B cell (primary cell): ENCODE measurements at regions not wholly inside any gene's neighbourhood (a gene's known extent, or its start where the extent isn't known, plus 50 kb on each side); places are given as distances from the start of the nearest gene placed in this dataset.

Source experiments
- ATAC-seq: fragments of 200-7000 bp; cut with Tn5 transposase; one replicate; pipeline ENCODE4 v1.10.0; 2021; ENCODE audit warnings: low read depth, mild to moderate bottlenecking, moderate number of reproducible peaks, moderate library complexity
- CTCF ChIA-PET: fragments of 350-600 bp; sonication (Branson Sonifier 250); formaldehyde crosslinking; loops from one replicate; lab custom pipeline; 2021; ENCODE audit warnings: antibody characterized with exemption, inconsistent platforms; lab: Charles Lee
- POLR2A ChIA-PET: fragments of 350-600 bp; sonication (Branson Sonifier 250); formaldehyde crosslinking; loops from one replicate; lab custom pipeline; 2021; ENCODE audit warnings: antibody characterized with exemption; lab: Charles Lee
- DNase-seq: peaks from one replicate; pipeline ENCODE4 v3.0.0; 2013
- H2AFZ ChIP-seq: 2 replicates; pipeline ENCODE4 v1.6.1; 2012; ENCODE audit warnings: mild to moderate bottlenecking, low read depth, low read length; ENCODE audit not compliant: insufficient read depth, poor library complexity, severe bottlenecking
- H3K27ac ChIP-seq, 2 donors: 1 replicate in 1 of 2; 2 replicates in 1 of 2; pipeline ENCODE4 v1.5.1; 2012 to 2013; ENCODE audit warnings: low read length in 2 of 2, mild to moderate bottlenecking in 2 of 2, moderate library complexity in 1 of 2
- H3K27me3 ChIP-seq, 4 experiments: fragments of 200-600 bp in 1 of 4; sonication (generic) in 1 of 4; replicated peaks in 1 of 4; 1 replicate in 2 of 4; 2 replicates in 2 of 4; pipeline versions ENCODE4 v1.6.1 to v1.7.0; 2013 to 2016; ENCODE audit warnings: low read length in 3 of 4, mild to moderate bottlenecking in 2 of 4, mixed read lengths in 1 of 4, moderate library complexity in 1 of 4; ENCODE audit not compliant: insufficient read depth in 4 of 4, control insufficient read depth in 3 of 4; ENCODE audit errors: control extremely low read depth in 1 of 4
- H3K36me3 ChIP-seq, 2 experiments: replicated peaks in 1 of 2; 1 replicate in 1 of 2; 2 replicates in 1 of 2; pipeline versions ENCODE4 v1.6.1 to v1.7.1; 2013; ENCODE audit warnings: low read length in 1 of 2; ENCODE audit not compliant: insufficient read depth in 2 of 2, control insufficient read depth in 1 of 2; ENCODE audit errors: control extremely low read depth in 1 of 2, extremely low read depth in 1 of 2
- H3K4me1 ChIP-seq, 2 donors: fragments of 200-600 bp in 1 of 2; sonication (generic) in 1 of 2; 1 replicate in 1 of 2; 2 replicates in 1 of 2; pipeline versions ENCODE4 v1.5.1 to v1.6.1; 2013 to 2017; ENCODE audit warnings: low read length in 2 of 2; ENCODE audit not compliant: control insufficient read depth in 2 of 2, insufficient read depth in 2 of 2
- H3K4me2 ChIP-seq: replicated peaks from 2 replicates; pipeline ENCODE3; 2012; ENCODE audit warnings: mild to moderate bottlenecking, low read depth, low read length; ENCODE audit not compliant: poor library complexity, severe bottlenecking
- H3K4me3 ChIP-seq, 5 experiments: fragments of 200-600 bp in 1 of 5; sonication (generic) in 1 of 5; 1 replicate in 3 of 5; 2 replicates in 2 of 5; pipeline versions ENCODE4 v1.5.1 to v1.7.0; 2011 to 2016; ENCODE audit warnings: low read length in 4 of 5, mild to moderate bottlenecking in 4 of 5, low read depth in 2 of 5, control low read depth in 1 of 5, moderate library complexity in 1 of 5; ENCODE audit not compliant: insufficient read depth in 1 of 5; ENCODE audit errors: control extremely low read depth in 1 of 5, extremely low read depth in 1 of 5
- H3K79me2 ChIP-seq: fragments of 200-600 bp; sonication (generic); one replicate; pipeline ENCODE4 v1.6.0; 2016; ENCODE audit warnings: low read length; ENCODE audit not compliant: control insufficient read depth, insufficient read depth
- H3K9ac ChIP-seq: fragments of 200-600 bp; sonication (generic); 2 replicates; pipeline ENCODE4 v1.6.1; 2017; ENCODE audit warnings: mild to moderate bottlenecking, low read length, moderate library complexity
- H3K9me3 ChIP-seq, 3 donors: one replicate each; pipeline versions ENCODE4 v1.6.1 to v1.7.1; 2013; ENCODE audit warnings: low read length in 2 of 3; ENCODE audit not compliant: control insufficient read depth in 2 of 3, insufficient read depth in 1 of 3; ENCODE audit errors: control extremely low read depth in 1 of 3
- H4K20me1 ChIP-seq: 2 replicates; pipeline ENCODE4 v1.6.0; 2012; ENCODE audit warnings: mild to moderate bottlenecking, low read length; ENCODE audit not compliant: insufficient read depth, control insufficient read depth, poor library complexity, severe bottlenecking
- H3K27ac Mint-ChIP-seq: one replicate; pipeline ENCODE4 v1.8.0; 2021; ENCODE audit warnings: mixed read lengths
- H3K27me3 Mint-ChIP-seq: one replicate; pipeline ENCODE4 v1.8.0; 2021; ENCODE audit warnings: mixed read lengths
- H3K4me1 Mint-ChIP-seq: one replicate; pipeline ENCODE4 v1.8.0; 2021; ENCODE audit warnings: mixed read lengths
- H3K4me3 Mint-ChIP-seq: one replicate; pipeline ENCODE4 v1.8.0; 2021; ENCODE audit warnings: mixed read lengths
- H3K9me3 Mint-ChIP-seq: one replicate; pipeline ENCODE4 v1.8.0; 2022; ENCODE audit warnings: mixed read lengths; ENCODE audit not compliant: insufficient read depth
- EZH2 ChIP-seq: IDR thresholded peaks from 2 replicates; pipeline ENCODE4 v1.6.1; 2012; ENCODE audit warnings: borderline replicate concordance, low read depth, mild to moderate bottlenecking, moderate library complexity, low read length; ENCODE audit not compliant: insufficient read depth, poor library complexity, severe bottlenecking
- WGBS: methylation state at CpG from one replicate; pipeline ENCODE4 v1.1.5; 2013; ENCODE audit warnings: missing lambda C conversion rate; ENCODE audit not compliant: insufficient coverage; 5-methylcytosine and 5-hydroxymethylcytosine counted together
- intact Hi-C: fragments of 100-400 bp; cut with micrococcal nuclease; formaldehyde crosslinking; loops from one replicate; pipeline ENCODE4 v1.10.0; 2022
- TF ChIP-seq, protein P1 (sequence below): fragments of 200-600 bp; IDR thresholded peaks from one replicate; pipeline ENCODE4 v1.8.0; 2022; ENCODE audit warnings: antibody characterized with exemption, mild to moderate bottlenecking

DNA sequence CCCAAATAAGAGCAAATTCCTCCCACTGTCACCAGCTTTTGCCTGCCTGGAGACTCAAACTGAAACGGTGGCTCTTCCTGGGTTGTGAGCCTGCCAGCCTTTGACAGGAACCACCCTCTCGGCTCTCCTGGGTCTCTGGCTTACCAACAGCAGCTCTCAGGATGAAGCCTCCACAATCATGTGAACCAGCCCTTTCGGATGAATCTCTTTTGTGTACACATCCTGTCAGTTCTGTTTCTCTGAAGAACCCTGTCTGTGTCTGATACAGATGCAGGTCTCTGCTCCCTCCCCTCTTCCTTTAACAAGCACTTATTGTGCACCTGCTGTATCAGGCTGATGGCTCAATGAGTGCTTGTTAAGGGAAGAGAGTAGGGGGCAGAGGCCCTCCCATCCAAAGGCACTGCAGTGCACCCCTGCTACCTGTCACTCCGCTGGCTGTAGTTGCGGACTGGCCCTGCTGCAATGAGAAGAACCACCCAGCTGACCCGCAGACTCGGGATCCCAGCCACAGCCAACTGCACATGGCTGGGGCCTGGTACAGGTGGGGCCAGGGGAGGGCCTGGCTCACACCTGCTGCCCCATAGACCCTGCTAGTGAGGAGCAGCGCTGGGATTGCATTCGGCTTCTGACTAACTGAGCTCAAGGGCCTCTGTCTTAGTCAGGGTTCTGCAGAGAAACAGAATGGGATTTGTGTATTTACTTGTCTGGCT, 120.1 kb upstream of the PMEPA1 start:
- WGBS, result 90% methylated on average over 9 of the region's 9 CpGs
- CTCF ChIA-PET, result no interaction called here
- Histone ChIP-seq H3K4me2 (no peak overlapping the region), H3K4me3 (no peak overlapping the region), H3K9me3 (no peaks in the 10 kb centered on the region), H3K36me3 (no peaks in the 10 kb centered on the region), H3K27ac (no peak overlapping the region), H4K20me1 (no peaks in the 10 kb centered on the region), H3K79me2 (no peaks in the 10 kb centered on the region), H2AFZ (no peak overlapping the region), H3K27me3 (peaks cover 0 to 3% (median 0%) of the 10 kb centered on the region in 4 experiments), H3K4me1 (no peaks in the 10 kb centered on the region), H3K9ac (no peak overlapping the region)
- Mint-ChIP-seq H3K27me3 (peaks cover 13% of the 10 kb centered on the region), H3K9me3 (no peaks in the 10 kb centered on the region), H3K27ac (no peak overlapping the region), H3K4me3 (no peak overlapping the region), H3K4me1 (no peaks in the 10 kb centered on the region)
- POLR2A ChIA-PET, result no interaction called here
- DNase-seq (no peak), ATAC-seq (no peak)
- intact Hi-C loops, result no loop called here
- TF ChIP-seq, protein P1, sequence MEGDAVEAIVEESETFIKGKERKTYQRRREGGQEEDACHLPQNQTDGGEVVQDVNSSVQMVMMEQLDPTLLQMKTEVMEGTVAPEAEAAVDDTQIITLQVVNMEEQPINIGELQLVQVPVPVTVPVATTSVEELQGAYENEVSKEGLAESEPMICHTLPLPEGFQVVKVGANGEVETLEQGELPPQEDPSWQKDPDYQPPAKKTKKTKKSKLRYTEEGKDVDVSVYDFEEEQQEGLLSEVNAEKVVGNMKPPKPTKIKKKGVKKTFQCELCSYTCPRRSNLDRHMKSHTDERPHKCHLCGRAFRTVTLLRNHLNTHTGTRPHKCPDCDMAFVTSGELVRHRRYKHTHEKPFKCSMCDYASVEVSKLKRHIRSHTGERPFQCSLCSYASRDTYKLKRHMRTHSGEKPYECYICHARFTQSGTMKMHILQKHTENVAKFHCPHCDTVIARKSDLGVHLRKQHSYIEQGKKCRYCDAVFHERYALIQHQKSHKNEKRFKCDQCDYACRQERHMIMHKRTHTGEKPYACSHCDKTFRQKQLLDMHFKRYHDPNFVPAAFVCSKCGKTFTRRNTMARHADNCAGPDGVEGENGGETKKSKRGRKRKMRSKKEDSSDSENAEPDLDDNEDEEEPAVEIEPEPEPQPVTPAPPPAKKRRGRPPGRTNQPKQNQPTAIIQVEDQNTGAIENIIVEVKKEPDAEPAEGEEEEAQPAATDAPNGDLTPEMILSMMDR, result no peak
- TF ChIP-seq EZH2, result no peak

DNA sequence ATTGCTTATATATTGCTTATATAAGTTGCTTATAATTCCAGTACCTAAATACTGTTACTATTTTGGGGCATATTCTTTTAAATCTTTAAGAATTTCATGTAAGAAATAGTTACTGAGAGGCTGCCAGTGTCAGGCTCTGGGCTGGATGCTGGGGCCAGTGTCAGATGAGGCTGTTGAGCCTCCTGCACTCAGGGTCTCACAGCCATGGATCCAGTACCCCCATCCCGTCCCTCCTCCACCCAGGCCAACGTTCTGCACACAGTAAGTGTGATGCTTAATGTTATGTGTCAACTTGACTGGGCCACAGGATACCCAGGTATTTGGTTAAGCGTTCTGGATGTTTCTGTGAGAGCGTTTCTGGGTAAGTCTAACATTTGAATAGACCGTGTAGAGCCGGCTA, 119.5 kb upstream of the PMEPA1 start:
- no peaks in the 10 kb centered on the region for H3K9me3 ChIP-seq
- Mint-ChIP-seq H3K9me3 (no peaks in the 10 kb centered on the region), H3K27me3 (peaks cover 11% of the 10 kb centered on the region), H3K27ac (no peak overlapping the region), H3K4me1 (no peaks in the 10 kb centered on the region), H3K4me3 (no peak overlapping the region)
- H3K36me3 ChIP-seq, result no peaks in the 10 kb centered on the region
- no peak overlapping the region for H2AFZ ChIP-seq
- H3K79me2 ChIP-seq, result no peaks in the 10 kb centered on the region
- no peaks in the 10 kb centered on the region for H4K20me1 ChIP-seq
- no peak overlapping the region for H3K4me2 ChIP-seq
- DNase-seq (no peak), ATAC-seq (no peak)
- ChIA-PET POLR2A (no interaction called here), CTCF (no interaction called here)
- no peaks in the 10 kb centered on the region for H3K27me3 ChIP-seq
- no peak overlapping the region for H3K9ac ChIP-seq
- intact Hi-C loops, result no loop called here
- 100% methylated on average over 4 of the region's 6 CpGs for WGBS
- TF ChIP-seq, protein P1, result no peak
- TF ChIP-seq EZH2, result no peak
- H3K4me3 ChIP-seq, result no peak overlapping the region
- no peak overlapping the region for H3K27ac ChIP-seq
- no peaks in the 10 kb centered on the region for H3K4me1 ChIP-seq
